GM23248 (cell line): ENCODE measurements at regions not wholly inside any gene's neighbourhood (a gene's known extent, or its start where the extent isn't known, plus 50 kb on each side); places are given as distances from the start of the nearest gene placed in this dataset.

Experiments
- EZH2 ChIP-seq: fragments of 200-600 bp; sonication (generic); IDR thresholded peaks from 2 replicates; pipeline ENCODE4 v1.6.1; 2018; ENCODE audit warnings: antibody characterized with exemption, mild to moderate bottlenecking; ENCODE audit not compliant: insufficient read depth, poor library complexity, severe bottlenecking
- EZH2phosphoT487 ChIP-seq: fragments of 200-600 bp; sonication (generic); IDR thresholded peaks from 2 replicates; pipeline ENCODE4 v1.6.1; 2018; ENCODE audit warnings: antibody characterized with exemption, moderate library complexity, mild to moderate bottlenecking, low read depth; ENCODE audit not compliant: insufficient read depth

GRCh38 chr18:70415823-70416488 is 127.1 kb downstream of the SOCS6 start:
- no peak for TF ChIP-seq EZH2
- no peak for TF ChIP-seq EZH2phosphoT487
